Fibroblast of lung (primary cell): ENCODE measurements at regions not wholly inside any gene's neighbourhood (a gene's known extent, or its start where the extent isn't known, plus 50 kb on each side); places are given as distances from the start of the nearest gene placed in this dataset.

Experiments
- DNase-seq, 2 donors: peaks; one replicate each; pipeline versions ENCODE4 v3.0.0 to v3.0.0-alpha.2; 2010; ENCODE audit warnings: low read depth in 2 of 2
- H2AFZ ChIP-seq: 2 replicates; pipeline ENCODE4 v1.5.1; 2012; ENCODE audit warnings: low read length, control low read depth, inconsistent platforms
- H3K27ac ChIP-seq: 2 replicates; pipeline ENCODE4 v1.5.1; 2011; ENCODE audit warnings: low read length, control low read depth; ENCODE audit not compliant: insufficient read depth
- H3K27me3 ChIP-seq: 2 replicates; pipeline ENCODE4 v1.5.1; 2011; ENCODE audit warnings: mild to moderate bottlenecking, low read length; ENCODE audit not compliant: control insufficient read depth, insufficient read depth
- H3K36me3 ChIP-seq: 2 replicates; pipeline ENCODE4 v1.5.1; 2011; ENCODE audit warnings: low read length; ENCODE audit not compliant: control insufficient read depth, insufficient read depth
- H3K4me1 ChIP-seq: 2 replicates; pipeline ENCODE4 v1.5.1; 2011; ENCODE audit warnings: low read length; ENCODE audit not compliant: control insufficient read depth, insufficient read depth; ENCODE audit errors: extremely low read depth
- H3K4me2 ChIP-seq: 2 replicates; pipeline ENCODE4 v1.5.1; 2011; ENCODE audit warnings: low read length, control low read depth; ENCODE audit not compliant: insufficient read depth; ENCODE audit errors: extremely low read depth
- H3K4me3 ChIP-seq, 4 experiments: fragments of 200-600 bp in 1 of 4; sonication (generic) in 1 of 4; replicated peaks in 1 of 4; 2 replicates each; pipeline ENCODE4 v1.5.1; 2011 to 2016; ENCODE audit warnings: low read length in 4 of 4, low read depth in 3 of 4, mild to moderate bottlenecking in 3 of 4, control low read depth in 2 of 4, inconsistent platforms in 1 of 4, mixed read lengths in 1 of 4; ENCODE audit not compliant: insufficient read depth in 1 of 4; ENCODE audit errors: control extremely low read depth in 1 of 4
- H3K79me2 ChIP-seq: 2 replicates; pipeline ENCODE4 v1.5.1; 2012; ENCODE audit warnings: mild to moderate bottlenecking, low read length, inconsistent platforms; ENCODE audit not compliant: control insufficient read depth, insufficient read depth
- H3K9ac ChIP-seq: 2 replicates; pipeline ENCODE4 v1.5.1; 2011; ENCODE audit warnings: mild to moderate bottlenecking, low read length, control low read depth; ENCODE audit not compliant: insufficient read depth
- H3K9me3 ChIP-seq: 2 replicates; pipeline ENCODE4 v1.5.1; 2012; ENCODE audit warnings: low read depth, low read length; ENCODE audit not compliant: control insufficient read depth, insufficient read depth
- H4K20me1 ChIP-seq: 2 replicates; pipeline ENCODE4 v1.5.1; 2011; ENCODE audit warnings: low read length; ENCODE audit not compliant: control insufficient read depth, insufficient read depth; ENCODE audit errors: extremely low read depth
- CTCF ChIP-seq, 2 donors: IDR thresholded peaks in 1 of 2; conservative IDR thresholded peaks in 1 of 2; 1 replicate in 1 of 2; 2 replicates in 1 of 2; pipeline ENCODE4 v1.5.1; 2011 to 2012; ENCODE audit warnings: low read length in 2 of 2, control low read depth in 1 of 2, inconsistent platforms in 1 of 2, low read depth in 1 of 2, mild to moderate bottlenecking in 1 of 2
- EZH2 ChIP-seq: IDR thresholded peaks from 2 replicates; pipeline ENCODE4 v1.5.1; 2012; ENCODE audit warnings: low read length, control low read depth, mild to moderate bottlenecking; ENCODE audit errors: missing control alignments

- H3K4me3 ChIP-seq: no peak overlapping the region
- no peak overlapping the region for H3K27ac ChIP-seq
- H3K9ac ChIP-seq: no peak overlapping the region
- H2AFZ ChIP-seq: no peak overlapping the region
- H4K20me1 ChIP-seq: no peaks in the 10 kb centered on the region
- no peaks in the 10 kb centered on the region for H3K9me3 ChIP-seq
- peaks cover 2% of the 10 kb centered on the region for H3K27me3 ChIP-seq
- no peaks in the 10 kb centered on the region for H3K79me2 ChIP-seq
- H3K4me1 ChIP-seq: no peaks in the 10 kb centered on the region
- no peak for DNase-seq
- H3K4me2 ChIP-seq: no peak overlapping the region
- no peak for TF ChIP-seq CTCF (conservative IDR thresholded peaks at IDR 0.05 in 1 of 2, IDR thresholded peaks at IDR 0.05 in 1 of 2; ENCODE audit: low read depth in 1 of 2, low read length in 2 of 2)
- TF ChIP-seq EZH2: no peak
- H3K36me3 ChIP-seq: no peaks in the 10 kb centered on the region
Measured at GRCh38 chr5:61609840-61610677, 278.0 kb downstream of the ZSWIM6 start.

- Histone ChIP-seq H3K36me3 (no peaks in the 10 kb centered on the region), H3K27me3 (peaks cover 2% of the 10 kb centered on the region), H4K20me1 (no peaks in the 10 kb centered on the region), H3K9ac (no peak overlapping the region), H3K79me2 (no peaks in the 10 kb centered on the region), H3K9me3 (no peaks in the 10 kb centered on the region), H2AFZ (no peak overlapping the region), H3K4me1 (no peaks in the 10 kb centered on the region), H3K4me3 (no peak overlapping the region), H3K27ac (no peak overlapping the region), H3K4me2 (no peak overlapping the region)
- no peak for DNase-seq
- TF ChIP-seq EZH2 (no peak), CTCF (conservative IDR thresholded peaks at IDR 0.05 in 1 of 2, IDR thresholded peaks at IDR 0.05 in 1 of 2; ENCODE audit: low read depth in 1 of 2, low read length in 2 of 2) (no peak)
Measured at GRCh38 chr5:61610678-61611024, 278.6 kb downstream of the ZSWIM6 start.

DNA sequence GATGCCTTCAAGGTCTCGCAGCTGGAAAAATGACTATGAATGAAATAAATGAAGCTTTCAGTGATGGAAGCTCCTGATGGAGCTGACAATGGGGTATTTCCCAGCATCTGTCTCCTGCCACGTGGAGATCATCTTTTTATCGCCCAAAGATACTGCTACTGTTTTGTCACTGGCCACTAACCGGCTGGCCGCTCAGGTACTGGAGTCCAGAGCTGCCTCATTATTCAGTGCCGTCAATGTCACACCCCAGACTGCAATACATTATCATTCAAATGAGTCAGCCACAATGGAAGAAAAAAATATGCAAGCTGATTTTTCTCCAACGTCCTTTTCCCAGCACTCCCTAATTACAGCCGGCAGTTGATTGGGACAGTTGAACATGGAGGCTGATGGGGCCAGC lies 280.4 kb downstream of the ZSWIM6 start:
- Histone ChIP-seq H2AFZ (no peak overlapping the region), H3K27ac (no peak overlapping the region), H4K20me1 (no peaks in the 10 kb centered on the region), H3K36me3 (no peaks in the 10 kb centered on the region), H3K9ac (no peak overlapping the region), H3K27me3 (peaks cover 2% of the 10 kb centered on the region), H3K79me2 (no peaks in the 10 kb centered on the region), H3K4me2 (no peak overlapping the region), H3K9me3 (no peaks in the 10 kb centered on the region), H3K4me1 (no peaks in the 10 kb centered on the region), H3K4me3 (no peak overlapping the region)
- TF ChIP-seq CTCF (conservative IDR thresholded peaks at IDR 0.05 in 1 of 2, IDR thresholded peaks at IDR 0.05 in 1 of 2; ENCODE audit: low read depth in 1 of 2, low read length in 2 of 2): no peak
- TF ChIP-seq EZH2: no peak
- no peak for DNase-seq
